ENCODE measurements at regions not wholly inside any gene's neighbourhood (a gene's known extent, or its start where the extent isn't known, plus 50 kb on each side); places are given as distances from the start of the nearest gene placed in this dataset.

DNA sequence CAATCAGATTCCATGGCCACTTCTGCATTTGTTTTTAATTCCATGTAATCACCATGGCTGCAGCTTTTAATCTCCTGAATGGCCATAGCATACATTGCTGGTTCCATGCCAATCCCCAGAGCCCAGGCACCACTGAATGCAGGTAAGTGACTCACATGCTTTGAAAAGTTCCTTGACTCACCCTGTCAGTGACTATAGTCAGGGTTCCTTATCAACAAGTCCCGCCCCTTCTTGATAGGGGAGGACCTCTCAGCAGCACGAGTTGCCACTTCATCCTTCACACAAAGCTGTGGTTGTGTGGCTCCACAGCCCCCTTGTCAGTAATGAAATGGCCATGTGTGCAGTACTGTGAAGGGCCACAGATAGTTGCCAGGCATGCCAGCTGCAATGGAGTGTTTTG is 516.6 kb downstream of the PPARGC1A start:
- TF ChIP-seq, protein P1, sequence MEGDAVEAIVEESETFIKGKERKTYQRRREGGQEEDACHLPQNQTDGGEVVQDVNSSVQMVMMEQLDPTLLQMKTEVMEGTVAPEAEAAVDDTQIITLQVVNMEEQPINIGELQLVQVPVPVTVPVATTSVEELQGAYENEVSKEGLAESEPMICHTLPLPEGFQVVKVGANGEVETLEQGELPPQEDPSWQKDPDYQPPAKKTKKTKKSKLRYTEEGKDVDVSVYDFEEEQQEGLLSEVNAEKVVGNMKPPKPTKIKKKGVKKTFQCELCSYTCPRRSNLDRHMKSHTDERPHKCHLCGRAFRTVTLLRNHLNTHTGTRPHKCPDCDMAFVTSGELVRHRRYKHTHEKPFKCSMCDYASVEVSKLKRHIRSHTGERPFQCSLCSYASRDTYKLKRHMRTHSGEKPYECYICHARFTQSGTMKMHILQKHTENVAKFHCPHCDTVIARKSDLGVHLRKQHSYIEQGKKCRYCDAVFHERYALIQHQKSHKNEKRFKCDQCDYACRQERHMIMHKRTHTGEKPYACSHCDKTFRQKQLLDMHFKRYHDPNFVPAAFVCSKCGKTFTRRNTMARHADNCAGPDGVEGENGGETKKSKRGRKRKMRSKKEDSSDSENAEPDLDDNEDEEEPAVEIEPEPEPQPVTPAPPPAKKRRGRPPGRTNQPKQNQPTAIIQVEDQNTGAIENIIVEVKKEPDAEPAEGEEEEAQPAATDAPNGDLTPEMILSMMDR (IDR thresholded peaks at IDR 0.05) = no peak
- no peak for TF ChIP-seq POLR2A (IDR thresholded peaks at IDR 0.05)
